ENCODE measurements at regions not wholly inside any gene's neighbourhood (a gene's known extent, or its start where the extent isn't known, plus 50 kb on each side); places are given as distances from the start of the nearest gene placed in this dataset.
A peak's percentile ranks its signal among the peaks of the same experiment; 100 is the strongest.

GRCh38 chr10:3652886-3653285 lies 132.1 kb downstream of the KLF6 start:
- no peak for TF ChIP-seq EZH2 (IDR thresholded peaks at IDR 0.05; ENCODE audit: low read length, missing control alignments)
- no peak for TF ChIP-seq CTCF (conservative IDR thresholded peaks at IDR 0.05 in 1 of 2, IDR thresholded peaks at IDR 0.05 in 1 of 2; ENCODE audit: low read depth in 1 of 2, low read length in 2 of 2)
- Histone ChIP-seq H3K36me3 (ENCODE audit: control insufficient read depth, insufficient read depth, low read length) (no peaks in the 10 kb centered on the region), H3K4me2 (ENCODE audit: extremely low read depth, insufficient read depth, low read length) (peak overlapping the region; percentile 75), H4K20me1 (ENCODE audit: control insufficient read depth, extremely low read depth, insufficient read depth, low read length) (no peaks in the 10 kb centered on the region), H3K4me3 (replicated peaks in 1 of 4; ENCODE audit: control extremely low read depth in 1 of 4, insufficient read depth in 1 of 4, low read depth in 3 of 4, low read length in 4 of 4) (peak overlapping the region; percentile 24 to 55 (median 38)), H3K27ac (ENCODE audit: insufficient read depth, low read length) (no peak overlapping the region), H3K9ac (ENCODE audit: insufficient read depth, low read length) (no peak overlapping the region), H3K4me1 (ENCODE audit: control insufficient read depth, extremely low read depth, insufficient read depth, low read length) (no peaks in the 10 kb centered on the region), H2AFZ (ENCODE audit: low read length) (peak overlapping the region; percentile 75), H3K27me3 (ENCODE audit: control insufficient read depth, insufficient read depth, low read length) (no peaks in the 10 kb centered on the region), H3K79me2 (ENCODE audit: control insufficient read depth, insufficient read depth, low read length) (no peaks in the 10 kb centered on the region), H3K9me3 (ENCODE audit: control insufficient read depth, insufficient read depth, low read depth, low read length) (no peaks in the 10 kb centered on the region)
- peak in 1 of 2 donors; percentile 47 for DNase-seq (ENCODE audit: low read depth in 2 of 2)

DNA sequence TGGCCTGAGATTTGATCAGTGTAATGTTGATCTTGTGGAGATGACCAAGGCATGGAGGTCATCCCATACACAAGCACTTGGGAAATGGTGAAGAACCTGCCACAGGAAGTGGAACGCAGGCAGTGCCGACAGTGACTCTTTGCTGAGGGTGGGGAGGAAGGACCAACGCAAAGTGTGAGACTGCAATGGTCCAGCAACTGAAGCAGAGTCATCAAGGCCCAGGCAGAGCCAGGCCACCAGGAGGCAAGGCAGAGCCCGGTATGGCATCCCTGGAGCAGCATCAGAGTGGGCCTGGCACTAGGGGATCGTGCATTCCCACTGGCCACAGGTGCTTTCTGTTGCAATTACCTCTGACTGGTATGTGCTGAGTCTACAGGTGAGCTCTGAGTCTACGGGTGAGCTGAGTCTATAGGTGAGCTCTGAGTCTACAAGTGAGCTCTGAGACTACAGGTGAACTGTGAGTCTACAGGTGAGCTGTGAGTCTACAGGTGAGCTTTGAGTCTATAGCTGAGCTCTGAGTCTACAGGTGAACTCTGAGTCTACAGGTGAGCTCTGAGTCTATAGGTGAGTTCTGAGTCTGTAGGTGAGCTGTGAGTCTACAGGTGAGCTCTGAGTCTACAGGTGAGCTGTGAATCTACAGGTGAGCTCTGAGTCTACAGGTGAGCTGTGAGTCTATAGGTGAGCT lies 132.9 kb downstream of the KLF6 start:
- no peak overlapping the region for H2AFZ ChIP-seq (ENCODE audit: low read length)

GRCh38 chr10:3648576-3648975 lies 136.4 kb downstream of the KLF6 start:
- H3K27ac ChIP-seq (ENCODE audit: insufficient read depth, low read length), result no peak overlapping the region
- no peak overlapping the region for H3K9ac ChIP-seq (ENCODE audit: insufficient read depth, low read length)
- H3K79me2 ChIP-seq (ENCODE audit: control insufficient read depth, insufficient read depth, low read length), result no peaks in the 10 kb centered on the region
- H3K9me3 ChIP-seq (ENCODE audit: control insufficient read depth, insufficient read depth, low read depth, low read length), result no peaks in the 10 kb centered on the region
- no peak overlapping the region for H3K4me3 ChIP-seq (replicated peaks in 1 of 4; ENCODE audit: control extremely low read depth in 1 of 4, insufficient read depth in 1 of 4, low read depth in 3 of 4, low read length in 4 of 4)
- no peak overlapping the region for H2AFZ ChIP-seq (ENCODE audit: low read length)
- no peaks in the 10 kb centered on the region for H4K20me1 ChIP-seq (ENCODE audit: control insufficient read depth, extremely low read depth, insufficient read depth, low read length)
- TF ChIP-seq EZH2 (IDR thresholded peaks at IDR 0.05; ENCODE audit: low read length, missing control alignments), result no peak
- TF ChIP-seq CTCF (conservative IDR thresholded peaks at IDR 0.05 in 1 of 2, IDR thresholded peaks at IDR 0.05 in 1 of 2; ENCODE audit: low read depth in 1 of 2, low read length in 2 of 2), result no peak
- H3K36me3 ChIP-seq (ENCODE audit: control insufficient read depth, insufficient read depth, low read length), result no peaks in the 10 kb centered on the region
- H3K4me2 ChIP-seq (ENCODE audit: extremely low read depth, insufficient read depth, low read length), result no peak overlapping the region
- DNase-seq (ENCODE audit: low read depth in 2 of 2), result no peak
- no peaks in the 10 kb centered on the region for H3K4me1 ChIP-seq (ENCODE audit: control insufficient read depth, extremely low read depth, insufficient read depth, low read length)
- H3K27me3 ChIP-seq (ENCODE audit: control insufficient read depth, insufficient read depth, low read length), result no peaks in the 10 kb centered on the region

More for the DNA sequence above, 132.9 kb downstream of the KLF6 start:
- no peaks in the 10 kb centered on the region for H4K20me1 ChIP-seq (ENCODE audit: control insufficient read depth, extremely low read depth, insufficient read depth, low read length)
- DNase-seq (ENCODE audit: low read depth in 2 of 2), result no peak
- H3K4me3 ChIP-seq (replicated peaks in 1 of 4; ENCODE audit: control extremely low read depth in 1 of 4, insufficient read depth in 1 of 4, low read depth in 3 of 4, low read length in 4 of 4), result no peak overlapping the region
- no peaks in the 10 kb centered on the region for H3K27me3 ChIP-seq (ENCODE audit: control insufficient read depth, insufficient read depth, low read length)
- no peaks in the 10 kb centered on the region for H3K79me2 ChIP-seq (ENCODE audit: control insufficient read depth, insufficient read depth, low read length)
- no peak overlapping the region for H3K9ac ChIP-seq (ENCODE audit: insufficient read depth, low read length)
- H3K4me2 ChIP-seq (ENCODE audit: extremely low read depth, insufficient read depth, low read length), result no peak overlapping the region
- no peaks in the 10 kb centered on the region for H3K36me3 ChIP-seq (ENCODE audit: control insufficient read depth, insufficient read depth, low read length)
- no peaks in the 10 kb centered on the region for H3K9me3 ChIP-seq (ENCODE audit: control insufficient read depth, insufficient read depth, low read depth, low read length)
- TF ChIP-seq CTCF (conservative IDR thresholded peaks at IDR 0.05 in 1 of 2, IDR thresholded peaks at IDR 0.05 in 1 of 2; ENCODE audit: low read depth in 1 of 2, low read length in 2 of 2), result no peak
- no peak for TF ChIP-seq EZH2 (IDR thresholded peaks at IDR 0.05; ENCODE audit: low read length, missing control alignments)
- H3K4me1 ChIP-seq (ENCODE audit: control insufficient read depth, extremely low read depth, insufficient read depth, low read length), result no peaks in the 10 kb centered on the region
- H3K27ac ChIP-seq (ENCODE audit: insufficient read depth, low read length), result no peak overlapping the region
